ENCODE measurements at regions not wholly inside any gene's neighbourhood (a gene's known extent, or its start where the extent isn't known, plus 50 kb on each side); places are given as distances from the start of the nearest gene placed in this dataset.

- Histone ChIP-seq H3K36me3 (ENCODE audit: control insufficient read depth, insufficient read depth, low read length) (no peaks in the 10 kb centered on the region), H3K27me3 (ENCODE audit: control insufficient read depth, insufficient read depth, low read length) (no peaks in the 10 kb centered on the region), H3K4me3 (ENCODE audit: low read depth, low read length) (no peak overlapping the region), H3K4me1 (ENCODE audit: control insufficient read depth, insufficient read depth, low read length) (no peaks in the 10 kb centered on the region), H3K9ac (ENCODE audit: low read length) (no peak overlapping the region), H3K9me3 (ENCODE audit: control insufficient read depth, insufficient read depth, low read depth, low read length) (peaks cover 21% of the 10 kb centered on the region), H3K27ac (ENCODE audit: low read depth, low read length) (no peak overlapping the region)
Observed at GRCh38 chr6:102309700-102310099, 916.2 kb downstream of the GRIK2 start.

- Histone ChIP-seq H3K27ac (ENCODE audit: low read depth, low read length) (no peak overlapping the region), H3K36me3 (ENCODE audit: control insufficient read depth, insufficient read depth, low read length) (no peaks in the 10 kb centered on the region), H3K9ac (ENCODE audit: low read length) (no peak overlapping the region), H3K27me3 (ENCODE audit: control insufficient read depth, insufficient read depth, low read length) (no peaks in the 10 kb centered on the region), H3K4me1 (ENCODE audit: control insufficient read depth, insufficient read depth, low read length) (no peaks in the 10 kb centered on the region), H3K4me3 (ENCODE audit: low read depth, low read length) (no peak overlapping the region), H3K9me3 (ENCODE audit: control insufficient read depth, insufficient read depth, low read depth, low read length) (no peaks in the 10 kb centered on the region)
Observed at GRCh38 chr6:102300350-102300749, 906.8 kb downstream of the GRIK2 start.

GRCh38 chr6:102298051-102298450, 904.5 kb downstream of the GRIK2 start:
- H3K27me3 ChIP-seq (ENCODE audit: control insufficient read depth, insufficient read depth, low read length) = no peaks in the 10 kb centered on the region
- H3K9me3 ChIP-seq (ENCODE audit: control insufficient read depth, insufficient read depth, low read depth, low read length) = no peaks in the 10 kb centered on the region
- no peaks in the 10 kb centered on the region for H3K4me1 ChIP-seq (ENCODE audit: control insufficient read depth, insufficient read depth, low read length)
- no peak overlapping the region for H3K4me3 ChIP-seq (ENCODE audit: low read depth, low read length)
- no peaks in the 10 kb centered on the region for H3K36me3 ChIP-seq (ENCODE audit: control insufficient read depth, insufficient read depth, low read length)
- no peak overlapping the region for H3K27ac ChIP-seq (ENCODE audit: low read depth, low read length)
- H3K9ac ChIP-seq (ENCODE audit: low read length) = no peak overlapping the region

Measured in HUES6 (cell line).